TTC549 (cell line): ENCODE measurements at regions not wholly inside any gene's neighbourhood (a gene's known extent, or its start where the extent isn't known, plus 50 kb on each side); places are given as distances from the start of the nearest gene placed in this dataset.
A peak's percentile ranks its signal among the peaks of the same experiment; 100 is the strongest.
"Not testable (repeated sequence)": the region's sequence is repeated elsewhere in the genome, so short reads cannot be mapped to it uniquely, and the experiment has no call there.

Experiments
- FAIRE-seq: peaks from 2 replicates; lab custom pipeline; 2012; peaks lifted over from hg19 to GRCh38; lab: Jason Lieb, UNC

GRCh38 chr1:197850918-197851317, 51.5 kb upstream of the C1orf53 start:
- FAIRE-seq = no peak

- FAIRE-seq = no peak
Observed at GRCh38 chr1:197850042-197850441, 52.4 kb upstream of the C1orf53 start.

- FAIRE-seq = peak; percentile 11
Observed at GRCh38 chr1:197848350-197848749, 54.1 kb upstream of the C1orf53 start.

GRCh38 chr1:197845886-197846285, 56.5 kb upstream of the C1orf53 start:
- no peak for FAIRE-seq

- no peak for FAIRE-seq
Observed at GRCh38 chr1:197844651-197845050, 57.8 kb upstream of the C1orf53 start.

- no peak for FAIRE-seq
Observed at GRCh38 chr1:197843401-197843800, 59.0 kb upstream of the C1orf53 start.

GRCh38 chr1:197842646-197843045, 59.8 kb upstream of the C1orf53 start:
- no peak for FAIRE-seq

GRCh38 chr1:197841883-197842553, 60.4 kb upstream of the C1orf53 start:
- FAIRE-seq = no peak

GRCh38 chr1:197841158-197841557, 61.3 kb upstream of the C1orf53 start:
- FAIRE-seq = no peak

GRCh38 chr1:197839786-197840185, 62.6 kb upstream of the C1orf53 start:
- FAIRE-seq = not testable (repeated sequence)

GRCh38 chr1:197838836-197839235, 63.6 kb upstream of the DENND1B start:
- no peak for FAIRE-seq

GRCh38 chr1:197837911-197838310, 62.6 kb upstream of the DENND1B start:
- no peak for FAIRE-seq

GRCh38 chr1:197836356-197836755, 61.1 kb upstream of the DENND1B start:
- FAIRE-seq = not testable (repeated sequence)

GRCh38 chr1:197829011-197829410, 53.7 kb upstream of the DENND1B start:
- FAIRE-seq = not testable (repeated sequence)

- no peak for FAIRE-seq
Observed at GRCh38 chr1:197825541-197825940, 50.3 kb upstream of the DENND1B start.
